Fibroblast of lung (primary cell): ENCODE measurements at regions not wholly inside any gene's neighbourhood (a gene's known extent, or its start where the extent isn't known, plus 50 kb on each side); places are given as distances from the start of the nearest gene placed in this dataset.

Experiments used
- EZH2 ChIP-seq: IDR thresholded peaks from 2 replicates; pipeline ENCODE4 v1.5.1; 2012; ENCODE audit warnings: low read length, control low read depth, mild to moderate bottlenecking; ENCODE audit errors: missing control alignments
- TF ChIP-seq, protein P1 (sequence below), 2 donors: IDR thresholded peaks in 1 of 2; conservative IDR thresholded peaks in 1 of 2; 1 replicate in 1 of 2; 2 replicates in 1 of 2; pipeline ENCODE4 v1.5.1; 2011 to 2012; ENCODE audit warnings: low read length in 2 of 2, control low read depth in 1 of 2, inconsistent platforms in 1 of 2, low read depth in 1 of 2, mild to moderate bottlenecking in 1 of 2

- TF ChIP-seq, protein P1, sequence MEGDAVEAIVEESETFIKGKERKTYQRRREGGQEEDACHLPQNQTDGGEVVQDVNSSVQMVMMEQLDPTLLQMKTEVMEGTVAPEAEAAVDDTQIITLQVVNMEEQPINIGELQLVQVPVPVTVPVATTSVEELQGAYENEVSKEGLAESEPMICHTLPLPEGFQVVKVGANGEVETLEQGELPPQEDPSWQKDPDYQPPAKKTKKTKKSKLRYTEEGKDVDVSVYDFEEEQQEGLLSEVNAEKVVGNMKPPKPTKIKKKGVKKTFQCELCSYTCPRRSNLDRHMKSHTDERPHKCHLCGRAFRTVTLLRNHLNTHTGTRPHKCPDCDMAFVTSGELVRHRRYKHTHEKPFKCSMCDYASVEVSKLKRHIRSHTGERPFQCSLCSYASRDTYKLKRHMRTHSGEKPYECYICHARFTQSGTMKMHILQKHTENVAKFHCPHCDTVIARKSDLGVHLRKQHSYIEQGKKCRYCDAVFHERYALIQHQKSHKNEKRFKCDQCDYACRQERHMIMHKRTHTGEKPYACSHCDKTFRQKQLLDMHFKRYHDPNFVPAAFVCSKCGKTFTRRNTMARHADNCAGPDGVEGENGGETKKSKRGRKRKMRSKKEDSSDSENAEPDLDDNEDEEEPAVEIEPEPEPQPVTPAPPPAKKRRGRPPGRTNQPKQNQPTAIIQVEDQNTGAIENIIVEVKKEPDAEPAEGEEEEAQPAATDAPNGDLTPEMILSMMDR (conservative IDR thresholded peaks at IDR 0.05 in 1 of 2, IDR thresholded peaks at IDR 0.05 in 1 of 2; ENCODE audit: low read depth in 1 of 2, low read length in 2 of 2), result no peak
- TF ChIP-seq EZH2, result no peak
These were observed 229.1 kb upstream of the RTL1 start for GRCh38 chr14:101132588-101132987.
